Medulla oblongata (tissue), 1 donor: ENCODE measurements at regions not wholly inside any gene's neighbourhood (a gene's known extent, or its start where the extent isn't known, plus 50 kb on each side); places are given as distances from the start of the nearest gene placed in this dataset.
"Not testable (repeated sequence)": the region's sequence is repeated elsewhere in the genome, so short reads cannot be mapped to it uniquely, and the experiment has no call there.

Experiments used
- DNase-seq: peaks from one replicate; pipeline ENCODE4 v3.0.0-alpha.2; 2015; ENCODE audit errors: extremely low spot score

DNA sequence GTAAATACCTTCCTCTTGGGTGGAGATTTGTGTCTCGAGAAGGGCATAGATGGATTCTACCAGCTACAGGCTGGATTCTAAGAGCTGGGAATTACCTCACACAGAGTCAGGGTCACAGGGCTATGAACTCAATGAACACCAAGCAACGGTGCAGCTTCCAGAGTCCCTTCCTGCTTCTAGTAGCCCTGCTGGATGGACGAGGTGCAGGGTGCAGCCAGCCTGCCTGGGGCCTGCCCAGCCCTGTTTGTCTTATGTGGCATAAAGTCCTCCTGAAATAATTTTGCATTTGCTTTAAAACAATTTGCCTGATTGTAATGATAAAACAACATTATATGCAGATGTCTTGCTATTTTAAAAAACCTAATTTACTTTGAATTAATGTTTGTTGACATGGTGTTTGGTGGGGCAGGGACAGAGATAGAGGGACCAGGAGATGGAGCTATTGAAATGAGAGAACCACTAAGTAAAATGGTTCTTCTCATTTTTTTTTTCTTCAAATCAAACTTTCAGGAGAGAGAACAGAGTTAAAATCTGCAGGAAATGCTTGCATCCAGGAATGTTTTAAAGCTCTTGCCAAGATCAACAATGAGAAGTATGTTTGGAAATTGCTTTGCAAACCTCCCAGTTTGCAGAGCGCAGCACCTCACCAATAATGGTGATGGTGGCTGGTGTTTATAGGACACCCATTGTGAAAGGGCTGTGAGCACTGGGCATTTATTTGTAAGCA is 305.4 kb upstream of the PODXL start:
- DNase-seq = no peak

DNA sequence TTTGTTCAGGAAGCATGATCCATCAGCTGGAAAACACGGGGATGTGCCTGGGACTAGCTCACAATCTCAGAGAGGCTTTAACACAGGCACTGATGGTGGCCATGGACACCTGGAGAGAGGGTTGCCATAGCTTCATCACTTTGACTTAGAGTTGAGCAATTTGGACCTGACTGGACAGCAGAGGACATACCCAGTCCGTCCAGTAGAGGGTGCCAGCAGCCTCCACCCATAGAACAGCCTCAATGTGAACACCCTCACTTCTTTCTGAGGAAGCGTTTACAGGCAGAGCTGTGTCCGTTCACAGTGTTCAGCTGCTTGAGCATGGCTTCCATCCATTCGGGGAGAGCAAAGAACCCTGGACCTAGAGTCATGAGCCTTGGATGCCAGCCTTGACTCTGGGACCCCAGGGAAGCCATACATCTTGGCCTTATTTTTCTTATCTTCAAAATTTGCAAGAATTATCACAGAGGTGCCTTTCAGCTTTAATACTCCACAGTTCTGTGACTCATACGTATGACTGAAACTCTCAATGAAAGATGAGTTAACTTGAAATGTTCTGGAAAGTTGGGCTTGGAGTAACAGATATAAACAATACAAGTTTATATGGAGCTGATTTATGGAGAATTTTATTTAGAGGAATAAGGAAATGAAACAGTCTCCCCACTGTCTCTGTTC is 302.9 kb upstream of the PODXL start:
- peak; percentile 81 for DNase-seq

DNA sequence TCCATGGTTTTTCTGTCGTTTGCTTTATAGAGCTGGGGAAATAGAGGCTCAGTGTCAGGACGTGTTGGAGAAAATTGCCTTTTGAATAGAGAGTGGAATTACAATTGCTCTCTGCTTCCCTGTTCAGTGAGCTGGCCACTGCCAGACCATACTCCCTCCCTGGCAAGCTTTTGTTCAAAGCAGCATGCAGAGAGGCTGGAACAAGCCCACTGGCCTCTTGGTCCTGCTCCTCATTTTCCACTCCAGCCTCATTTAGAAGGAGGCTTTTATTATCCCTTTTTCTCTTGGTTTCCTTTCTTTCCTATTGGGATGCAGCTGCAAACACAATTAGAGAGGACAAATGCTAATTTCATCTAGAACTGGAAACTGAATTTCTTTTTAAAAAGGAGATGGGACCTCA is 302.2 kb upstream of the PODXL start:
- DNase-seq = no peak

DNA sequence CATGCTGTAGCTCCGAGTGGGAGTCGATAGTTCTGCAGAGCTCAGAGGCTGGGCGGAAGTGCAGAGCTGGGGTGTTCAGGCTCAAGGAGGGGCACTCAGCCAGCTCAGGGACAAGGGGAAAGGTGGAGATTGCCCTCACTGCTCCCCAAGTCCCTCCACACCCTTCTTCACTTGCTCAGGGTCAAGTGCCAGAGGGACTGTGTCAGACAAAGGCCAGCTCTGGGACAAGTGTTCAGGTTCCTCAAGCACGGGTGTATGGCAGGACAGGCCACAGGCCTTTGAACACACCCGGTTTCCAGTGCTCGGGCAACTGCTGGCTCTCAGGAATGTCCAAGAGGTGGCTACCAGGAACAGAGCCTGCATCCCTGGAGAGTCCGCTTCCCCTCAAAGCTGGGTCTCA is 293.0 kb upstream of the PODXL start:
- no peak for DNase-seq

DNA sequence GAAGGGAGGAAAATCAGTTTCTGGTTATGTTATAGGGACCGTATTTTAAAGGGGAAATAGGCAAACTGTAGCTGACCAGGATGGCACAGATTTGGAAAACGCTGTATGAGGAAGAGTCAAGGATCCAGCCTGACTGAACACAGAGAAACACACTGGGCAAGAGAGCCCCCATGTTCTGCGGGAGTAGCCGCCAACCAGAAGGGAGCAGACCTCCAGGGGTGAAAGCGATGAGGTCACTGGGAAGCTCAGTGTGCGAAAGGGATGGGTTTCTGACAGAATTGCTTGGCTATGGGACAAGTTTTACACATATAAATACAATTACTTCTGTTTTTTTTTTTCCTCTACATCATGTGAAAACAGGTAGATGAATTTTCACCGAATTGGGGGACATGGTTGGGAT is 291.6 kb upstream of the PODXL start:
- no peak for DNase-seq

DNA sequence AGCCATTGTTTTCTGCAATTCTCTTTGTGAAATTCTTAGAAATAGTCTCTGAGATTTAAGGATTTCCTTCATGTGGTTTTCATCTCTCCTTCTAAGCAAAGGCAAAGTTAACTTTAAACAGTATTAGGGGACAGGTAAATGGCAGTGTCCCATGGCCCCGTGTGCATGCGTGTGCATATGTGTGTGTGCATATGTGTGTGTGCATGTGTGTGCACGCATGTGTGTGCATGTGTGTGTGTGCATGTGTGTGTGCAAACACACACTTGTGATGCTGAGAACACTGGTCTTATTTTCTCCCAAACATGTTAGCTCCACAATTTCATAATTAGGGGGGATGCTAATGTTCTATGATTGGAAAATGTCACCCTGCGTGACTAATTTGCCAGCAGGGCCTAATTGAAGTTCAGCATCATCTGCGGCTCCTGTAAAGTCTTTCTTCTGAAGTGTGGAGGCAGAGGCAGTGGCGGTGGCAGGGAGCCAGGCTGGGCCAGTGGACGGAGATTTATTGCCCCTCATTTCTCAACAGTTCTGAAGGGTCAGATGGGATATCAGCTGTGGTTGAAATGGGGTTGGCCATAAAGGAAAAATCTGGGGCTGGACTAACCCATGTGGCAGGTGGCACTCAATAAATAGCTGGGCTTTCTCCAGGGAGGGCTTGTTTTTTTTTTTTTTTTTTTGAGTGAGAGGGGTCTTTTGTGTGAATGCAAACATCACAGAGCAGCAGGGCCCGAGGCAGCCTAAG is 289.3 kb upstream of the PODXL start:
- no peak for DNase-seq

DNA sequence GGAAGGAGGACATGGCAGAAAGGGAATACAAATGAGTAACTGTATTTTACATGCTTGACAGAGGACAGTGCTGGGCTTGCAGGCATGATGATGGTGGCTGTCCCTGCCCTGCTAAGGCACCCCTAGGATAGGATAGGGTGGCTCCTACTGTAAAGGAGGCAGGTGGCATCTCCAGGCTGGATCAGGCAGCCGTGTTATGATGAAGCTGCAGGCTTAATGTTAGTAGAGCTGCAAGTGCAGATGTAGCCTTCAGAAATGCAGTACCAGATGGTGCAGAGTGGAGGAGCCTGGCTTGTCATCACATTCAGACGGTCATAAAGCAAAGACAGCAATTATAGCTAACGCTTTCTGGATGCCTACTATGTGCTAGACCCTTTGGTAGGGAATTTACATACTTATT is 287.9 kb upstream of the PODXL start:
- DNase-seq = no peak

DNA sequence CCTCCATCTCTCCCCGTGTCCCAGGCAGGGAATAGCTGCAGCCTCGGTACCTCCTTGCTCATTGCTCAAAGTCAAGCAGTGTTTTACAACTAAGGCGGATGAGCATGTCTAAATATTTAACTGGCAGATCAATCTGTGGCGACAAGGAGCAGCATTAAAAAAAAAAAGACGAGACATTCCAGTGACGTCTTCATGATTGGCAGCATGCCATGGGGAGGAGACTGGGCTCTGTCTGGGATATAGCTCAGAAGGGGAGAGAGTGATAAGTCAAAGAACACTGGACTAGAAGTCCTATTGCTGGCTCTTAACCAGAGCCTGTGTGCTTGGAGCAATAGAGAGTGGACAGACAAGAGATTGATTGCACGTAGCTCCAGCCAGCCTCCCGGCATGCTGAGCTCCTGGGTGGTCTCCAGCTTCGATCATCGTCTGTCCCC is 287.5 kb upstream of the PODXL start:
- DNase-seq = no peak

DNA sequence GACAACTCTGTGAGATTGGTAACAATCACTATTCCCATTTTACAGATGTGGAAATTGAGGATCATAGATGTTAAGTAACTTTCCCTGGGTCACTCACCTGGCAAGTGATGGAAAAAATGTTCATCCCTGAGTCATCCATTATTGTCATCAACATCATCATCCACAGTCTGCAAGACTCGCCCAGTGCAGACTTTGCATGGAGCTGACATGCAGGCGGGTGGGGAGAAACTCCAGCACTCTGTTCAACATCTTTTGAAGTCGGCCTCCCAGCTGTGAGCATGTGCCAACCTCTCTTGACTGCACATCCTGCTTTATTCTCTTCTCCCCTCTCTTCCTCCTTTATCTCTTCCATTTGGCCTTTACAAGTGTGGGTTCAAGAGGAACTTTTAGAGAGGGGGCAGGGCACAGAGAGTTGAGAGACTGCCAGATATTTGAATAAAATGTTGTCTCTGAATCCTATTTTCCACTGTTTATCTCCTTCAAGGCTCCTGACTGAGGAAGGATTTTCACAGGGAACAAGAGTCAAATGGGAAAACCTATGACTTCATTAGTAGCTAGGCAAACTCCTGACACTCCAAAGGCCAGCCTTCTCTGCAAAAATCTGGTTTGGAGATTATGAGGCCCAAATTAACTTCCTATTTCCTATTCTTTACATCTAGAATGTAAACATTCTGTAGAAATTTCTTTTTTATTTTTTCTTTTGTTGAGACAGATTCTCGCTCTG is 283.7 kb upstream of the PODXL start:
- DNase-seq = no peak

DNA sequence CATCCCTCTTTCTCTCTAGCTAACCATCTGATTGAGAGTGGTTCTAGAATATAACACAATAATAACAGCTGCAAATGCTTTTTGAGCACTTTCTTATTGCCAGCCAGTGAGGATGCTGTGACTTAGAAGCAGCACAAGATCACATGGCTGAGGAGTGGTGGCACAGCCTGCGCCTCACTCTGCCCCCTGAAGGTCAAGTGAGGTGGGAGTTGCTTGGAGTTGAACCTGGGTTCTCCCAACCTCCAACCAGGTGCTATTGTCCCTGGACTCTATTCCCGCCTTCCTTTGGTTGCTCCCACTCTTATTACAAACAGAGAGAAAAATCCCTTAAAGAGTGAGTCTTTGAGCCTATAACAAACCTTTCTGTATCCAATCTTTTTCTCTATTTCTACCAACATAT is 280.3 kb upstream of the PODXL start:
- DNase-seq = no peak

DNA sequence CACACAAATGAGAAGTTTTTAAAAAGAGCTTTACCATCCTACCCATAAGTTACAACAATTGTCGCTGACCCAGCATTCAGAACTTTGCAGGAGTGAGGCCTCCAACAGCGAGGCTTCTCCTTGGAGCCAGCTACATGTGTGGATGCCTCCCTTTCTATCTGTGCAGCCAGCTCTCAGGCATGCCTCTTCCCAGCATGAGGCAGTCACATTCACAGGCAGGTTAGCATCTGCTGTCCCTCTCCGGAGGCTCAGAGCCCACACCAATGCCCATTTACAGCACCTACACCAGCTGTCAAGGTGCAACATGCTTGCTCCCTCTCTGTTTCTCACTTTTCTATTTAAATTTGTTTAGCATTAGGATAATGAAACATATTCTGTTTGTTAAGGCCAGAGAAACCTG is 278.7 kb upstream of the PODXL start:
- no peak for DNase-seq

DNA sequence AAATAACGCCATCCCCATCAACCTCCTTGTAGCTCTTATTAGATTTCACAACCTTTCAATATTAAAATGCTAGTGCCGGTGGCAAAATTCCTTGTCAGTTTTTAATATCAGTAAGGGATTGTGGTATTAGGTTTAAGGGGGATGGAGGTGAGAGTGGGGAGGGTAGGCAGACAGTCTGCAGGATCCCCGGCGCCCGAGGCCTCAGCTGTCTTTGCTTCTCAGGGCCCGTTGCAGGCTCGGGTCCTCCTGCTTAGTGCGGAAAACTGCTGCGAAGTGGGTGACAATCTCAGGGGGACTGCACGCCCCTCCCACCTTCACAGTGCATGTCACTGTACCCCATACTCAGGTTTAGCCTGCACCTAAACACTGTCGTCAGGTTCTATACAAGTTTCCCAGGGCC is 274.3 kb upstream of the PODXL start:
- DNase-seq = no peak

DNA sequence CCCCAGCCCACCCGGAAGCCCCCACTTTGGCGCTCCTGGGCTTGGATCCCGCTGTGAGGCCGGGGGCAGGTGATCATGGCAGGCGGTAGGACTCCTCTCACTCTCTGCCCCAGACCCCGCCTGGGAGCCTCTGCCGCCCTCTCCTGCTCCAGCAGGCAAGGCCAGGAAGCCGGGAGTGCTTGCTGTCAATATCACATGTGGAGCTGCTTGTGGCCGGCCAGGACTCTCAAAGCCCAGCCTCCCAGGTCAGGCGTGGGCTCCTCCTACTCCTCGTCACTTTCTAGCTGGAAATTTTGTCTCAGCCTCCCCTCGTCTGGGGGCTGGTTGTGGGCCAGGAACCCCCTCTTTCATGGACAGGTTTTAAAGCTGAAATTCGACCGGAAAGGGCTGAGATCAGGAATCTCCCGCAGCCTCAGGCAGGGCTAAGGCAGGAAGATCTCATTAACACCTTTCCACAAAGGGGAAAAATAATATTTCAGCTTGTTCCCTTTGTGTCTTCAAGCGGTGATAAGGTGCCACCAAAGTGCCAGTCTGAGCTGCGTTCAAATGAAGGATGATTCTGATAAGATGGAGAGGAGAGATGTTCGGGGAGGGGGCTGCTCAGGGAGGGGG is 273.6 kb upstream of the PODXL start:
- DNase-seq = no peak

DNA sequence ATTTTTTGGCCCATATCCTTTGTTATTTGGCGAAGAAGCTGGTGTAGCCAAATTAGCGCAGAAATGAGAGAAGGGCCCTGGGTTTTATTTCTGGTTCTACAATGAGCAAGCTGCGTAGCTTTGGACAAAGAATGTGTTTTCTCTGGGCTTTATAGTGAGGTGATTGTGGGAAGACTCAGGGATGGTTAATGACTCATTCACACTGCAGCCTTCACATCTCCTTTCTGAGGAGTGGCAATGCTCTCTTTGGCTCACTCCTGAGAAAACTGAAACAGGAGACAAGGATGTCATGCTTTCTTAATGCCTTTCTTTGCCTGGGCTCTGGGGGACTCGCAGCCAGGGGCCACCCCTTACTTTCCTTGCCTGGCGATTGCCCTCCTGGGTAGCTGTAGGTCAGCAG is 271.0 kb upstream of the PODXL start:
- no peak for DNase-seq

DNA sequence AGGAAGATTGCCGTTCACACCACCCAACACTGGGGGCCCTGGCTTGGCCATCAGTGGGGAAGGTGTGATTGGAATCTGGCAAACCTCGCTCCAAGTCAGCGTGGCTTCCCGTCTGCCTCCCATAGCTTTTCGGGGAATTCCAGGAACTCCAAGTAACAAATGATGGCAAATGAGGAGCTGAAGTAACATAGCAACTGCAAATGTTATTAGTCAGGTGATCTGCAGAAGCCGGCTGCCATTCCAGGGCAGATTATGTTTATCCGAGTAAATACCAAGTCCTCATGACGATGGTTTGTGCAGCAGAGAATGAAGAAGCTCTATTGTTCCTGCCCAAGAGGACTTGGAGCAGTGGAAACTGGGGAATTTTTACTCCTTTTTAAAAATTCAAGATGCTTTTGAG is 270.5 kb upstream of the PODXL start:
- no peak for DNase-seq

DNA sequence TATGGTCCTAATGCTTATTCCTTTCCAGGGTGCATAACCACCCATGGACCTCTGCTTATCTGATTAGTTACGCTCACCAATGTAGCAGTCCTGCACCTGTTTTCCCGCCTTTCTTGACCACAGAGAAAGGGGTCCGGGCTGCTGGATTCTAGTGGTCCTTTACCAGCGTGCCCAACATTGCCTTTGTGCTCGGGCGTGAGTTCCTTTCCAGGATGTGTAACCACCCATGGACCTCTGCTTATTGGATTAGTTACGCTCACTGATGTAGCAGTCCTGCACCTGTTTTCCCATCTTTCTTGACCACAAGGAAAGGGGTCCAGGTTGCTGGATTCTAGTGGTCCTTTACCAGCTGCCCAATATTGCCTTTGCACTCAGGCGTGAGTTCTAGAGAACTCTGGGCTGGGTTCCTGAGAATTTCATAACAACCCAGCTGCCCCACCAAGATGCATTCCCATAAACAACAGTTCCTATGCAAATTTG is 267.6 kb upstream of the PODXL start:
- not testable (repeated sequence) for DNase-seq

DNA sequence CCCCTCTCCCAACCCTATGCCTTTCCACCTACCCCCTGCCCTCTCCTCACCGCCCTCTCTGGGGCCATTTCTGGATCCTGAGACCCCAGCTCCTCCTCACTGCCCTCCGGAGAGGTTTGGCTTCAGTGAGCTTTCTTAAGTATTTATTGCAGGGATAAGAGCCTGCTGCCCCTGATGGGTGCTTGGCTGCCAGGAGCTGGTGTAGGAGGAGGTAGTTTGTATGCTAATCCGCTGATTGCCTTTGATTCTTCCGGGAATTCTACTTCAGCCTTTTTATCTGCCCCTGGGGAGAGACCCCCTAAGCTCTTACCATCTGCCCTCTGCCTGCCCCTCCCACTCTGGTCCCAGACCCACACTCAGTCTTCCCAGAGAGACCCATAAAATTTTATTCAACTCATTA is 263.5 kb upstream of the PODXL start:
- no peak for DNase-seq

DNA sequence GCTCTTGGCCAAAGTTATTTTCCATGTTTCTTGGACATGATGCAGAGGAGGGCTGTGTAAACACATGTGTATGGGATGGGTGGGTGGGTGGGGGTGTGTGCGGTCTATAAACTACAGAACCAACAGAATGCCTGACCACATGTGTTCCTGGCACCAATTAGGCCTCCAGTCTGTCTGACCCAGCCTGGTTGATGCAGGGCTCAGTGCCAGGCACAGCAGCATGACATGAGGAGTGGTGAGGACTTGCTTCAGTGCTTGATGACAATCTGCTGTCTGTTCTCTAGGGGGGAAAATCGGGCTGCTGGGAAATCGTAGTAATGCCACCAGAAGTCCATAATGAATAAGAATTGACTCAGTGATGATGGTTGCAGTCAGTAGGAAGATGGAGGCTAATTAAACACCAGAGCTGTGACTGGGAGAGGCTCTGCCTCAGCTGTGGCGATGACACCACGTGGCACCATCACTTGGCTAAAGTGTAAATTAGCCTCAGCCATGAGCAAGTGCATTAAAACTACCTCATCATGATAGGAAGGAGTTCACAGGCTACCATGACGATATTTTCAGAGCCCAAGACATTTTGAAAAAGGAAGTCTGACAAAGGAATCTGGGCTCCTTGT is 260.1 kb upstream of the PODXL start:
- no peak for DNase-seq

DNA sequence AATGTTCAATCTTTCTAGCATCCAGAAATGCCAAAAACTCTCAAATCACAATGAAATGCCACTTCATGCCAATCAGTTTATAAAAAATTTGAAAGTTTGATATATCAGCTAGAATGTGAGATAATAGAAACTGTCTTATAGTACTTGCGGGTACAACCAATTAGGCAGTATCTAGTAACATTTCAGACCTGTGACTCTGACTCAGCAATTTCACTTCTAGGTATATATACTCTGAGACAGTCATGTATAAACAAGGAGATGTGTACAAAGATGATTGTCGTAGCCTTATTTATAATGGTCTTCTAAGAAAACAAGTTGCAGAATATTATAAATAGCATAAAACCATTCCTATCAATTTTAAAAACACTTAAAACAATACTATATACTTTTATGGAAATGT is 252.3 kb upstream of the PODXL start:
- DNase-seq = no peak

DNA sequence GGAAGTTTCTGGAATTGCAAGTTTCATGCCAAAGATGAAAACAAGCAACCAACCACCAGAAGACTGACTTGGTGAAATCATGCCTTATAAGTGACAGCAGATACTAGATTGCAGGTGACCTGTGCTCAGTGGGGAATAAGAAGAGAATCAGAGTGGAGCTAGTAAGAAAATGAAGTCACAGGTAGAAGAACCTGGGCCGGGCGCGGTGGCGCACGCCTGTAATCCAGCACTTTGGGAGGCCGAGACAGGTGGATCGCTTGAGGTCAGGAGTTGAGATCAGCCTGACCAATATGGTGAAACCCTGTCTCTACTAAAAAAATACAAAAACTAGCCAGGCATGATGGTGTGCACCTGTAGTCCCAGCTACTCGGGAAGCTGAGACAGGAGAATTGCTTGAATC is 251.7 kb upstream of the PODXL start:
- not testable (repeated sequence) for DNase-seq

DNA sequence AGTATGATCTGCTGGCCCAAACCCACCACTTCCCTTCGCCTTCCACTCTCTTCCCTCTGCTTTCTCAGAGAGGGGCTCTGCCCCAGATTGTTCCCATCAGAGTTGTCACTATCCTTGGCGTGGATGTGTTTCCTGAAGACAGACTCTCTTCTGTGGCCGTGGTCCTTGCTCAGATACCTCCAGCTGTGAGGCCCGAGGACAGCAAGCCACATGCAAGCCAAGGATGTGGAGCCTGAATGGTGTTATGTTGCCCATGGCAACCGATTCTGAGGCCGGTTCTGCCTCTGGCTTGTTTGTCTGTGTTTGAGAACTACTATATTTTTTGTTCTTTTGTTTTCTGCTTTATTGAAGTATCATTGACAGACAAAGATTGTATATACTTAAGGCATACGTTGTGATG is 247.4 kb upstream of the PODXL start:
- DNase-seq = no peak
